HCT116 (cell line): ENCODE measurements at regions not wholly inside any gene's neighbourhood (a gene's known extent, or its start where the extent isn't known, plus 50 kb on each side); places are given as distances from the start of the nearest gene placed in this dataset.

Experiments used
- ATAC-seq: fragments of 200-7000 bp; cut with Tn5 transposase; 2 replicates; pipeline ENCODE4 v1.9.1; 2020; ENCODE audit warnings: mild to moderate bottlenecking, moderate library complexity
- BruUV-seq: library from RNA; stranded (reverse); fragments of 400-500 nt; replicated peaks from 2 replicates; lab custom pipeline; 2021; lab: Mats Ljungman, UMichigan
- CTCF ChIA-PET: fragments of 300-600 bp; sonication (Branson Sonifier 250); formaldehyde crosslinking; loops from one replicate; lab custom pipeline; 2021; ENCODE audit warnings: antibody characterized with exemption; lab: Charles Lee
- POLR2A ChIA-PET: fragments of 300-600, 350-600 bp; sonication (Branson Sonifier 250); formaldehyde crosslinking; loops from one replicate; lab custom pipeline; 2021; ENCODE audit warnings: antibody characterized with exemption; lab: Charles Lee
- RAD21 ChIA-PET, 2 experiments: fragments of 300-600 bp; sonication (Branson Sonifier 250); formaldehyde crosslinking; loops; one replicate each; lab custom pipeline; 2023; ENCODE audit warnings: low total read pairs in 2 of 2; ENCODE audit not compliant: uncharacterized antibody in 2 of 2, unreplicated experiment in 2 of 2, low non-redundant PET in 1 of 2; lab: Charles Lee
- DNase-seq: peaks from one replicate; pipeline ENCODE4 v3.0.0-alpha.2; 2010; ENCODE audit warnings: low read depth, low spot score
- H2AFZ ChIP-seq: fragments of 200-600 bp; shearing (Covaris generic), sonication (generic); 2 replicates; pipeline ENCODE4 v1.6.1; 2017; ENCODE audit warnings: low read depth, mixed run types, mixed read lengths, antibody characterized with exemption, low read length; ENCODE audit not compliant: poor library complexity, severe bottlenecking
- H3K27ac ChIP-seq: 2 replicates; pipeline ENCODE4 v1.5.1; 2012; ENCODE audit warnings: low read depth, low read length
- H3K27me3 ChIP-seq: fragments of 200-600 bp; sonication (generic); 2 replicates; pipeline ENCODE4 v1.6.1; 2016; ENCODE audit warnings: mixed run types, low read length, mixed read lengths; ENCODE audit not compliant: insufficient read depth
- H3K36me3 ChIP-seq, 2 experiments: fragments of 200-500 bp in 1 of 2; fragments of 200-600 bp in 1 of 2; sonication (Bioruptor generic) in 1 of 2; sonication (generic) in 1 of 2; 2 replicates each; pipeline versions ENCODE4 v1.5.1 to v1.6.1; 2014 to 2016; ENCODE audit warnings: low read length in 2 of 2, inconsistent platforms in 1 of 2, mixed read lengths in 1 of 2, mixed run types in 1 of 2; ENCODE audit not compliant: insufficient read depth in 2 of 2, control insufficient read depth in 1 of 2
- H3K4me1 ChIP-seq, 2 experiments: fragments of 200-600 bp in 1 of 2; sonication (generic) in 1 of 2; 2 replicates each; pipeline versions ENCODE4 v1.5.1 to v1.6.1; 2012 to 2017; ENCODE audit warnings: low read length in 2 of 2, inconsistent platforms in 1 of 2, mild to moderate bottlenecking in 1 of 2, mixed read lengths in 1 of 2, mixed run types in 1 of 2, moderate library complexity in 1 of 2; ENCODE audit not compliant: insufficient read depth in 2 of 2, control insufficient read depth in 1 of 2
- H3K4me2 ChIP-seq: fragments of 200-600 bp; sonication (generic); 2 replicates; pipeline ENCODE4 v1.6.1; 2017; ENCODE audit warnings: mixed run types, low read length, mixed read lengths
- H3K4me3 ChIP-seq, 2 experiments: fragments of 200-600 bp in 1 of 2; sonication (generic) in 1 of 2; replicated peaks in 1 of 2; 2 replicates each; pipeline ENCODE4 v1.5.1; 2011 to 2016; ENCODE audit warnings: low read length in 2 of 2, control low read depth in 1 of 2, low read depth in 1 of 2, mild to moderate bottlenecking in 1 of 2, mixed read lengths in 1 of 2, mixed run types in 1 of 2
- H3K79me2 ChIP-seq: fragments of 200-600 bp; sonication (generic); 2 replicates; pipeline ENCODE4 v1.6.1; 2017; ENCODE audit warnings: mild to moderate bottlenecking, mixed run types, low read length, moderate library complexity, mixed read lengths; ENCODE audit not compliant: insufficient read depth
- H3K9ac ChIP-seq: fragments of 200-600 bp; sonication (generic); 2 replicates; pipeline ENCODE4 v1.6.1; 2016; ENCODE audit warnings: low read length, mixed read lengths
- H3K9me2 ChIP-seq: fragments of 200-600 bp; sonication (generic), shearing (Covaris generic); 2 replicates; pipeline ENCODE4 v1.6.1; 2017; ENCODE audit warnings: mixed run types, mild to moderate bottlenecking, moderate library complexity; ENCODE audit not compliant: insufficient read depth
- H3K9me3 ChIP-seq, 2 experiments: fragments of 200-500 bp in 1 of 2; fragments of 200-600 bp in 1 of 2; sonication (Bioruptor generic) in 1 of 2; sonication (generic) in 1 of 2; 2 replicates each; pipeline ENCODE4 v1.6.1; 2014 to 2017; ENCODE audit warnings: low read length in 2 of 2, mixed read lengths in 2 of 2, inconsistent platforms in 1 of 2, low read depth in 1 of 2, mild to moderate bottlenecking in 1 of 2, mixed run types in 1 of 2, moderate library complexity in 1 of 2; ENCODE audit not compliant: control insufficient read depth in 1 of 2, insufficient read depth in 1 of 2
- H4K20me1 ChIP-seq: fragments of 200-600 bp; sonication (generic), shearing (Covaris generic); 2 replicates; pipeline ENCODE4 v1.6.1; 2017; ENCODE audit warnings: mixed run types, mild to moderate bottlenecking, moderate library complexity; ENCODE audit not compliant: insufficient read depth
- CBX3 ChIP-seq: IDR thresholded peaks from 2 replicates; pipeline ENCODE4 v1.6.1; 2012; ENCODE audit warnings: low read depth
- FOSL1 ChIP-seq: IDR thresholded peaks from 2 replicates; pipeline ENCODE4 v1.6.1; 2012; ENCODE audit warnings: low read depth
- RAD21 ChIP-seq: IDR thresholded peaks from 2 replicates; pipeline ENCODE4 v1.6.1; 2012; ENCODE audit warnings: low read depth, mild to moderate bottlenecking
- SIN3A ChIP-seq: IDR thresholded peaks from 2 replicates; pipeline ENCODE4 v1.6.1; 2012; ENCODE audit warnings: low read depth
- SP1 ChIP-seq: IDR thresholded peaks from 2 replicates; pipeline ENCODE4 v1.6.1; 2012; ENCODE audit warnings: low read depth
- TCF7L2 ChIP-seq: IDR thresholded peaks from 2 replicates; pipeline ENCODE4 v1.7.0; 2011; ENCODE audit warnings: borderline replicate concordance, inconsistent platforms; ENCODE audit not compliant: insufficient read depth, insufficient read length; ENCODE audit errors: extremely low read depth
- ZNF274 ChIP-seq: fragments of 200-500 bp; sonication (Bioruptor generic); IDR thresholded peaks from 2 replicates; pipeline ENCODE4 v1.6.1; 2014; ENCODE audit warnings: mild to moderate bottlenecking, low read depth, low read length, inconsistent platforms
- intact Hi-C: fragments of 100-400 bp; cut with micrococcal nuclease; formaldehyde crosslinking; loops from 2 replicates; pipeline ENCODE4 v1.10.0; 2022
- TF ChIP-seq, protein P1 (sequence below): IDR thresholded peaks from 2 replicates; pipeline ENCODE4 v1.6.1; 2011; ENCODE audit warnings: mild to moderate bottlenecking, low read length, moderate library complexity; ENCODE audit not compliant: insufficient replicate concordance; ENCODE audit errors: extremely low read depth
- TF ChIP-seq, protein P2 (sequence below): IDR thresholded peaks from 2 replicates; pipeline ENCODE4 v1.6.1; 2012
- TF ChIP-seq, protein P3 (sequence below), 3 experiments: fragments of 200-600 bp in 1 of 3; sonication (generic) in 1 of 3; IDR thresholded peaks in 2 of 3; conservative IDR thresholded peaks in 1 of 3; 2 replicates each; pipeline ENCODE4 v1.5.1; 2012 to 2017; ENCODE audit warnings: low read depth in 2 of 3, low read length in 2 of 3, antibody characterized with exemption in 1 of 3, borderline replicate concordance in 1 of 3, control low read depth in 1 of 3, mild to moderate bottlenecking in 1 of 3, mixed read lengths in 1 of 3, mixed run types in 1 of 3, moderate library complexity in 1 of 3; ENCODE audit not compliant: insufficient read depth in 1 of 3

DNA sequence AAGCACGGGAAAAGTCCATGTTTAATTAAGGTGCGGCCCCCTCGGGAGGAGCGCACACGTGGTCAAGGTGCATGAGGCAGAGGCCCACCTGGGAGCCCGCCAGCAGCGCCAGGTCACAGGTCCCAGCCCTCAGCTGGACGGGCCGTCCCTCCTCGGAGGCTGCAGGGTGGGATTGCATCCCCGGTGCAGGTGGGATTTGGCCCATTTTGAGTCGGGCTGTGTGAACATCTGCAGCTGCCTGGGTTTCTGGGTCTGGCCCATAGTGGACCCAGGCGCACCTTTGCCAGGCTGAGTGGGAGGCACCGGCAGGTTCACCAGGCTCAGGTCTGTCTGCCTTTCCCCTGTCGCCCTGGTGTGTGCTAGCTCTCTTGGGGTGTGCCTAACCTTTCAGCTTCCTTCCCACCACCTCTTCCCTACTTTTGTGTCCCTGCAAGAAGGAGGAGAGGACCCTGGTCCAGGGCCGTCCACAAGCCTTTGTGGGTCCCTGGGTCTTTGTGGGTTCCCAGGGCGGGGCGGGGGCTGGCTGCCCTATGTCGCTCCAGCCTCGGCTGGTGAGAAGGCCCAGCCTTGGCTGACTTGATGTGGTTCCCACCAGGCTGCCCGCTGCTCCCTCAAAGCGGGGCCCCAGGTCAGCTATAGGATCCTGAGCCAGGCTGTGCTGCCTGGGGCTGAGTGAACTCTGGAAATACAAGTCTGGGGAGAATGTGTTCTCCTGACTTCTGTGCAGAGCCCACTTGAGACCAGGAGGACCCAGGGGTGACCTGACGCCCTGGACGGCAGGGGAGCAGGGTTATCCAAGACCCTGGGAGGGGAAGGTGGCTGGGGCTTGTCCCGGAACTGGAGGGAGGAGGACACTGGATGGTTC, 186.7 kb upstream of the SHH start (continued):
- no peak for TF ChIP-seq CBX3

DNA sequence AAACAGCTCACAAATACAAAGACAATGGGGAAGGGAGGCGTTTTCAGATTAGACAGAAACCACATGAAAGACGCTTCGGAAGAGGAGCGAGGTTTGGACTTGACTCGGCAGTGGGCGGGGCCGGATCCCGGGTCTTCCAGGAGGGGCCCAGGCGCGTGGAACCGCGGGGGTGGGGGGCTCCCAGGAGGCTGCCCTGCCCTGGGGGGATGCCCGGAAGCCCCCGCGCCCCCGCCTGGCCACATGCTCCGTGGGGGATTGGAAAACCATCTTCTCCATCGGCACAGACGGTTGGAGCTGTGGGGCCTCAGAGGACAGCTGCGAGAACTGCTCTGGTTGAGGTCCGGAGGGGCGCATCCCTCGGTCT, 186.0 kb upstream of the SHH start:
- DNase-seq = no peak
- no TSS peak for BruUV-seq
- H3K9ac ChIP-seq = no peak overlapping the region
- ChIA-PET CTCF (no interaction called here), POLR2A (no interaction called here), RAD21 (no interaction called here)
- H2AFZ ChIP-seq = no peak overlapping the region
- intact Hi-C loops = no loop called here
- no peaks in the 10 kb centered on the region for H3K9me2 ChIP-seq
- H3K27me3 ChIP-seq = no peaks in the 10 kb centered on the region
- H3K4me2 ChIP-seq = no peak overlapping the region
- H3K36me3 ChIP-seq = no peaks in the 10 kb centered on the region
- no peak overlapping the region for H3K4me3 ChIP-seq
- H3K79me2 ChIP-seq = no peaks in the 10 kb centered on the region
- no peaks in the 10 kb centered on the region for H3K4me1 ChIP-seq
- no peak for ATAC-seq
- H4K20me1 ChIP-seq = no peaks in the 10 kb centered on the region
- TF ChIP-seq, protein P1, sequence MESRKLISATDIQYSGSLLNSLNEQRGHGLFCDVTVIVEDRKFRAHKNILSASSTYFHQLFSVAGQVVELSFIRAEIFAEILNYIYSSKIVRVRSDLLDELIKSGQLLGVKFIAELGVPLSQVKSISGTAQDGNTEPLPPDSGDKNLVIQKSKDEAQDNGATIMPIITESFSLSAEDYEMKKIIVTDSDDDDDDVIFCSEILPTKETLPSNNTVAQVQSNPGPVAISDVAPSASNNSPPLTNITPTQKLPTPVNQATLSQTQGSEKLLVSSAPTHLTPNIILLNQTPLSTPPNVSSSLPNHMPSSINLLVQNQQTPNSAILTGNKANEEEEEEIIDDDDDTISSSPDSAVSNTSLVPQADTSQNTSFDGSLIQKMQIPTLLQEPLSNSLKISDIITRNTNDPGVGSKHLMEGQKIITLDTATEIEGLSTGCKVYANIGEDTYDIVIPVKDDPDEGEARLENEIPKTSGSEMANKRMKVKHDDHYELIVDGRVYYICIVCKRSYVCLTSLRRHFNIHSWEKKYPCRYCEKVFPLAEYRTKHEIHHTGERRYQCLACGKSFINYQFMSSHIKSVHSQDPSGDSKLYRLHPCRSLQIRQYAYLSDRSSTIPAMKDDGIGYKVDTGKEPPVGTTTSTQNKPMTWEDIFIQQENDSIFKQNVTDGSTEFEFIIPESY = no peak
- TF ChIP-seq TCF7L2 = no peak
- TF ChIP-seq RAD21 = no peak
- no peak for TF ChIP-seq ZNF274
- TF ChIP-seq SP1 = no peak
- TF ChIP-seq CBX3 = no peak
- TF ChIP-seq, protein P2, sequence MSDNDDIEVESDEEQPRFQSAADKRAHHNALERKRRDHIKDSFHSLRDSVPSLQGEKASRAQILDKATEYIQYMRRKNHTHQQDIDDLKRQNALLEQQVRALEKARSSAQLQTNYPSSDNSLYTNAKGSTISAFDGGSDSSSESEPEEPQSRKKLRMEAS = no peak
- no peak for TF ChIP-seq FOSL1
- TF ChIP-seq, protein P3, sequence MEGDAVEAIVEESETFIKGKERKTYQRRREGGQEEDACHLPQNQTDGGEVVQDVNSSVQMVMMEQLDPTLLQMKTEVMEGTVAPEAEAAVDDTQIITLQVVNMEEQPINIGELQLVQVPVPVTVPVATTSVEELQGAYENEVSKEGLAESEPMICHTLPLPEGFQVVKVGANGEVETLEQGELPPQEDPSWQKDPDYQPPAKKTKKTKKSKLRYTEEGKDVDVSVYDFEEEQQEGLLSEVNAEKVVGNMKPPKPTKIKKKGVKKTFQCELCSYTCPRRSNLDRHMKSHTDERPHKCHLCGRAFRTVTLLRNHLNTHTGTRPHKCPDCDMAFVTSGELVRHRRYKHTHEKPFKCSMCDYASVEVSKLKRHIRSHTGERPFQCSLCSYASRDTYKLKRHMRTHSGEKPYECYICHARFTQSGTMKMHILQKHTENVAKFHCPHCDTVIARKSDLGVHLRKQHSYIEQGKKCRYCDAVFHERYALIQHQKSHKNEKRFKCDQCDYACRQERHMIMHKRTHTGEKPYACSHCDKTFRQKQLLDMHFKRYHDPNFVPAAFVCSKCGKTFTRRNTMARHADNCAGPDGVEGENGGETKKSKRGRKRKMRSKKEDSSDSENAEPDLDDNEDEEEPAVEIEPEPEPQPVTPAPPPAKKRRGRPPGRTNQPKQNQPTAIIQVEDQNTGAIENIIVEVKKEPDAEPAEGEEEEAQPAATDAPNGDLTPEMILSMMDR (IDR thresholded peaks at IDR 0.05 in 2 of 3, conservative IDR thresholded peaks at IDR 0.05 in 1 of 3; ENCODE audit: borderline replicate concordance in 1 of 3, insufficient read depth in 1 of 3, low read depth in 2 of 3, low read length in 2 of 3) = no peak
- TF ChIP-seq SIN3A = no peak
- no peak overlapping the region for H3K27ac ChIP-seq
- no peaks in the 10 kb centered on the region for H3K9me3 ChIP-seq
